ENCODE measurements at regions not wholly inside any gene's neighbourhood (a gene's known extent, or its start where the extent isn't known, plus 50 kb on each side); places are given as distances from the start of the nearest gene placed in this dataset.

DNA sequence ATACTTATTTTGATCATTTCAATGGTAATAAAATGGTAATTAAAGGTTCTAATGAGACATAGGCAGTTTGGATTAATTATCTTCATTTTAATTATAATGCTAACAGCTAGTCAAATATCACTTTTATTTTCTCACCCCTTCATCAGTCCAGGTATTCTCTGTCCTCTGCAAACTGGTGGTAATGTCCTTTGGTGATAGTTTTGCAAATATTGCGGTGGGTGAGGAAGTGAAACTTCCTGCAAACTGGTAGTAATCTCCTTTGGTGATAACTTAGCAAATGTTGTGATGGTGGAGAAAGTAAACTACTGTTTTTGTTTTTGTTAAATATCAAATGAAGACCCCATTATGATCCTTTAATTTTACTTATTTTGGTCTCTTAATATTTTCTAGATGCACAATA lies 209.0 kb downstream of the AMY1C start:
- Histone ChIP-seq H4K91ac (ENCODE audit: low read depth, low read length) (no peak overlapping the region), H2BK12ac (ENCODE audit: low read length) (no peak overlapping the region), H3K36me3 (ENCODE audit: control insufficient read depth in 1 of 2, insufficient read depth in 2 of 2, low read length in 2 of 2) (no peaks in the 10 kb centered on the region), H2BK5ac (ENCODE audit: low read depth, low read length, poor library complexity) (no peak overlapping the region), H3K27me3 (ENCODE audit: insufficient read depth, low read length) (no peaks in the 10 kb centered on the region), H3K79me2 (ENCODE audit: control insufficient read depth, insufficient read depth, low read length, poor library complexity) (no peaks in the 10 kb centered on the region), H3K14ac (ENCODE audit: low read length) (no peak overlapping the region), H3K27ac (ENCODE audit: low read depth, low read length) (no peak overlapping the region), H3K79me1 (ENCODE audit: low read length) (no peaks in the 10 kb centered on the region), H2AFZ (ENCODE audit: insufficient read depth, low read length, poor library complexity) (no peak overlapping the region), H2AK5ac (ENCODE audit: low read length) (no peak overlapping the region), H3K9ac (ENCODE audit: low read length) (no peak overlapping the region), H3K23ac (ENCODE audit: low read length) (no peak overlapping the region), H3K18ac (ENCODE audit: low read length) (no peak overlapping the region), H4K12ac (ENCODE audit: low read depth, low read length) (no peak overlapping the region), H2BK120ac (ENCODE audit: insufficient read depth, low read length, poor library complexity) (no peak overlapping the region), H3K4ac (ENCODE audit: low read depth, low read length) (no peak overlapping the region), H3K9me3 (ENCODE audit: insufficient read depth, low read depth, low read length) (peaks cover 8% of the 10 kb centered on the region), H3K4me1 (ENCODE audit: control insufficient read depth in 1 of 2, insufficient read depth in 2 of 2, low read length in 2 of 2) (no peaks in the 10 kb centered on the region), H3K4me2 (ENCODE audit: low read length) (no peak overlapping the region), H3K4me3 (ENCODE audit: low read depth, low read length) (no peak overlapping the region), H4K8ac (ENCODE audit: low read depth, low read length) (no peak overlapping the region)
- WGBS (ENCODE audit: extremely low coverage, insufficient coverage, insufficient read length), result no CpG with 5 or more reads among the region's 1 CpG
- DNase-seq, result no peak

DNA sequence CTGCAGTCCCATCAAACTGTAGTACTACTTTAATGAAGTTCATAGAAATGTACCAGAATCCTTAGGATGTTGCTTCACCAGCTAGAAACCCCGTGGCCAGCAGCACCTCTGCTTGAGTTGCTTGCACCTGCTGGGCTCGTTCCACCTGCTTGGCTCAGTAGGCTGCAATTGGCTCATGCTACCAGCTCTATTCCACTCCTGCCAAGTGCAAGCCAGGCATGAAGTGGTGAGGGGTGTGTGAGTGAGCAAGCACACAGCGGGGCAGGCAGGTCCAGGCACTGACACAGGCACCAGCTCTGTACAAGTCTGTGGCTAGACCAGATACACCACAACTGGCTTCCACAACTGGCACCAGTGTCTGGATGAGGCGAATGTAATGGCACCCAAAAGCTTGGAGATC lies 209.9 kb downstream of the AMY1C start:
- H3K4me2 ChIP-seq (ENCODE audit: low read length), result no peak overlapping the region
- no peak overlapping the region for H2AK5ac ChIP-seq (ENCODE audit: low read length)
- H3K36me3 ChIP-seq (ENCODE audit: control insufficient read depth in 1 of 2, insufficient read depth in 2 of 2, low read length in 2 of 2), result no peaks in the 10 kb centered on the region
- no peak overlapping the region for H2AFZ ChIP-seq (ENCODE audit: insufficient read depth, low read length, poor library complexity)
- H3K79me1 ChIP-seq (ENCODE audit: low read length), result no peaks in the 10 kb centered on the region
- peak overlapping the region; percentile 38 for H3K9ac ChIP-seq (ENCODE audit: low read length)
- no peak overlapping the region for H2BK5ac ChIP-seq (ENCODE audit: low read depth, low read length, poor library complexity)
- no peaks in the 10 kb centered on the region for H3K4me1 ChIP-seq (ENCODE audit: control insufficient read depth in 1 of 2, insufficient read depth in 2 of 2, low read length in 2 of 2)
- H3K9me3 ChIP-seq (ENCODE audit: insufficient read depth, low read depth, low read length), result peaks cover 8% of the 10 kb centered on the region
- no peak overlapping the region for H3K27ac ChIP-seq (ENCODE audit: low read depth, low read length)
- no peak overlapping the region for H3K4me3 ChIP-seq (ENCODE audit: low read depth, low read length)
- H2BK12ac ChIP-seq (ENCODE audit: low read length), result no peak overlapping the region
- H3K27me3 ChIP-seq (ENCODE audit: insufficient read depth, low read length), result no peaks in the 10 kb centered on the region
- no peaks in the 10 kb centered on the region for H3K79me2 ChIP-seq (ENCODE audit: control insufficient read depth, insufficient read depth, low read length, poor library complexity)
- H4K91ac ChIP-seq (ENCODE audit: low read depth, low read length), result no peak overlapping the region
- H4K12ac ChIP-seq (ENCODE audit: low read depth, low read length), result no peak overlapping the region
- no peak for DNase-seq
- no CpG with 5 or more reads among the region's 4 CpGs for WGBS (ENCODE audit: extremely low coverage, insufficient coverage, insufficient read length)
- no peak overlapping the region for H3K14ac ChIP-seq (ENCODE audit: low read length)
- no peak overlapping the region for H2BK120ac ChIP-seq (ENCODE audit: insufficient read depth, low read length, poor library complexity)
- peak overlapping the region; percentile 66 for H3K23ac ChIP-seq (ENCODE audit: low read length)
- no peak overlapping the region for H3K4ac ChIP-seq (ENCODE audit: low read depth, low read length)
- no peak overlapping the region for H3K18ac ChIP-seq (ENCODE audit: low read length)
- H4K8ac ChIP-seq (ENCODE audit: low read depth, low read length), result no peak overlapping the region

DNA sequence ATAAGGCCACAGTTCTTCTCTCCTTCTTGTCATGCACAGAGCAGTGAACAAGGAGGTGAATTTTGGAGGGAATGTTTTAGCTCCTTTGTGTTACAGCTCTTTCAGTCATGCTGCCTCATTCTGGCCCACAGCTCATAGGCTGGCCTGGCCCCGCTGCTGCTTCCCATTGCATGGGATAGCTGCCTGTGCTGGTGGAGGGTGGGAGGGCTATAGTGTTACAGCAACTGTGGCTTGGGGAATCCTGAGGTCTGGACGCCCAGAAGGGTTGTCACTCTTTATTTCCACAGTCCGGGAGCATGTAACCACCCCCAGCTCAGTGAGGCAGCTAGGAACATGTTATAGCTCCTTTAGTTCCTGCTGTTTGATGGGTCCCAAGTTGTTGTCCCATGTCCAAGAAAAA lies 210.3 kb downstream of the AMY1C start:
- H3K4me2 ChIP-seq (ENCODE audit: low read length), result no peak overlapping the region
- no peaks in the 10 kb centered on the region for H3K4me1 ChIP-seq (ENCODE audit: control insufficient read depth in 1 of 2, insufficient read depth in 2 of 2, low read length in 2 of 2)
- H4K91ac ChIP-seq (ENCODE audit: low read depth, low read length), result no peak overlapping the region
- no peak overlapping the region for H4K8ac ChIP-seq (ENCODE audit: low read depth, low read length)
- no peak overlapping the region for H3K14ac ChIP-seq (ENCODE audit: low read length)
- DNase-seq, result no peak
- no peaks in the 10 kb centered on the region for H3K79me2 ChIP-seq (ENCODE audit: control insufficient read depth, insufficient read depth, low read length, poor library complexity)
- no peak overlapping the region for H3K4ac ChIP-seq (ENCODE audit: low read depth, low read length)
- no peak overlapping the region for H2BK120ac ChIP-seq (ENCODE audit: insufficient read depth, low read length, poor library complexity)
- H3K9me3 ChIP-seq (ENCODE audit: insufficient read depth, low read depth, low read length), result peaks cover 8% of the 10 kb centered on the region
- no peak overlapping the region for H3K27ac ChIP-seq (ENCODE audit: low read depth, low read length)
- H3K36me3 ChIP-seq (ENCODE audit: control insufficient read depth in 1 of 2, insufficient read depth in 2 of 2, low read length in 2 of 2), result no peaks in the 10 kb centered on the region
- no peaks in the 10 kb centered on the region for H3K79me1 ChIP-seq (ENCODE audit: low read length)
- no peak overlapping the region for H2AK5ac ChIP-seq (ENCODE audit: low read length)
- H2AFZ ChIP-seq (ENCODE audit: insufficient read depth, low read length, poor library complexity), result no peak overlapping the region
- H3K18ac ChIP-seq (ENCODE audit: low read length), result no peak overlapping the region
- WGBS (ENCODE audit: extremely low coverage, insufficient coverage, insufficient read length), result no CpG with 5 or more reads among the region's 3 CpGs
- no peak overlapping the region for H3K23ac ChIP-seq (ENCODE audit: low read length)
- H2BK12ac ChIP-seq (ENCODE audit: low read length), result no peak overlapping the region
- H3K4me3 ChIP-seq (ENCODE audit: low read depth, low read length), result no peak overlapping the region
- H2BK5ac ChIP-seq (ENCODE audit: low read depth, low read length, poor library complexity), result no peak overlapping the region
- H4K12ac ChIP-seq (ENCODE audit: low read depth, low read length), result no peak overlapping the region
- H3K9ac ChIP-seq (ENCODE audit: low read length), result no peak overlapping the region
- no peaks in the 10 kb centered on the region for H3K27me3 ChIP-seq (ENCODE audit: insufficient read depth, low read length)

DNA sequence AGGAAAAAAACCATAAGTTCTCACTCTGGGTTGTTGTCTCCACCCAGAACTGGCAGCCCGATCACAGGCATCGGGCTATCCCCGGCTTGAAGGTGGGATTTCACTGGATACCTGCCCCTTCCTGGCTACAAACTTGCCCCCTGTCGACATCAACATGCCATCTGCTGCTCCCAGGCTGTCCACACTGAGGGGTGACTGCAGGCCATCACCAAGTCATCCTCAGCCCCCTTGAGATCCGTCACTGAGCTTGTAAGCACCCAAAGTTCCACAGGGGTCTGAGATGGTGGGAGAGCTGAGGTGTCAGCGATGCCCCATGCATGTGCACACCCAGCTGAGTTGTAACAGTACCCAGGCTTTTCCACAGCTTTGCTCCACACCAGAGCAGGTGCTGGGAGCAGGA lies 211.0 kb downstream of the AMY1C start:
- H3K27ac ChIP-seq (ENCODE audit: low read depth, low read length), result no peak overlapping the region
- no peak overlapping the region for H4K8ac ChIP-seq (ENCODE audit: low read depth, low read length)
- H4K91ac ChIP-seq (ENCODE audit: low read depth, low read length), result no peak overlapping the region
- peaks cover 8% of the 10 kb centered on the region for H3K9me3 ChIP-seq (ENCODE audit: insufficient read depth, low read depth, low read length)
- no peak overlapping the region for H3K4me3 ChIP-seq (ENCODE audit: low read depth, low read length)
- H3K4me2 ChIP-seq (ENCODE audit: low read length), result no peak overlapping the region
- no peaks in the 10 kb centered on the region for H3K79me1 ChIP-seq (ENCODE audit: low read length)
- no peak overlapping the region for H2BK5ac ChIP-seq (ENCODE audit: low read depth, low read length, poor library complexity)
- no peak for DNase-seq
- H2BK120ac ChIP-seq (ENCODE audit: insufficient read depth, low read length, poor library complexity), result no peak overlapping the region
- H3K79me2 ChIP-seq (ENCODE audit: control insufficient read depth, insufficient read depth, low read length, poor library complexity), result no peaks in the 10 kb centered on the region
- H2BK12ac ChIP-seq (ENCODE audit: low read length), result no peak overlapping the region
- H2AK5ac ChIP-seq (ENCODE audit: low read length), result no peak overlapping the region
- no peak overlapping the region for H3K14ac ChIP-seq (ENCODE audit: low read length)
- H3K9ac ChIP-seq (ENCODE audit: low read length), result no peak overlapping the region
- WGBS (ENCODE audit: extremely low coverage, insufficient coverage, insufficient read length), result no CpG with 5 or more reads among the region's 6 CpGs
- no peak overlapping the region for H3K18ac ChIP-seq (ENCODE audit: low read length)
- no peak overlapping the region for H4K12ac ChIP-seq (ENCODE audit: low read depth, low read length)
- H2AFZ ChIP-seq (ENCODE audit: insufficient read depth, low read length, poor library complexity), result no peak overlapping the region
- no peak overlapping the region for H3K4ac ChIP-seq (ENCODE audit: low read depth, low read length)
- no peaks in the 10 kb centered on the region for H3K36me3 ChIP-seq (ENCODE audit: control insufficient read depth in 1 of 2, insufficient read depth in 2 of 2, low read length in 2 of 2)
- no peaks in the 10 kb centered on the region for H3K4me1 ChIP-seq (ENCODE audit: control insufficient read depth in 1 of 2, insufficient read depth in 2 of 2, low read length in 2 of 2)
- H3K27me3 ChIP-seq (ENCODE audit: insufficient read depth, low read length), result no peaks in the 10 kb centered on the region
- H3K23ac ChIP-seq (ENCODE audit: low read length), result no peak overlapping the region

Measured in trophoblast cell (in vitro differentiated cells and primary cell).